ENCODE measurements at regions not wholly inside any gene's neighbourhood (a gene's known extent, or its start where the extent isn't known, plus 50 kb on each side); places are given as distances from the start of the nearest gene placed in this dataset.

DNA sequence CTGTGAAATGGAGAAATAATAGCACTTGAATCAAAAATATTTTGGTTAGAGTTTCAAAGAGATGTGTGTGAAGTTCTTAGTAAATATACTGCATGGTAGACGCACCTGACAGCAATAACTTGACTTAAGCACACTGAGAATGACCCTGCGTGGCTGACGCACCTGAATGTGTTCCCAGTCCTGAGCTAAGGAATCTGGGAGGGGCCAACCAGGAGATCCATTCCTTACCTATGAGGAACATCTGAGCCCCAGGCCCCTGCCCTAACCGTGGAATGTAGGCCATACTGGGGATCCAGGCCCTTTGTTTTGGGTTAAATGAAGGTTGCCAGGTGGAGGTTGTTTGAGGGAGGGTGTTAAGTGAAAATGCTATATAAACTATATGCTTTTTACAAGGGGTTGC, 284.4 kb downstream of the RBM43 start:
- ATAC-seq = no peak

GRCh38 chr2:150976604-150977003, 285.1 kb downstream of the RBM43 start:
- DNase-seq (no peak), ATAC-seq (no peak)

More for the DNA sequence above, 284.4 kb downstream of the RBM43 start:
- DNase-seq = no peak

GRCh38 chr2:150974864-150975263, 286.8 kb downstream of the RBM43 start:
- no peak for DNase-seq
- no peak for ATAC-seq

- ATAC-seq = no peak
These were observed 287.4 kb downstream of the RBM43 start for GRCh38 chr2:150974234-150974633.

DNA sequence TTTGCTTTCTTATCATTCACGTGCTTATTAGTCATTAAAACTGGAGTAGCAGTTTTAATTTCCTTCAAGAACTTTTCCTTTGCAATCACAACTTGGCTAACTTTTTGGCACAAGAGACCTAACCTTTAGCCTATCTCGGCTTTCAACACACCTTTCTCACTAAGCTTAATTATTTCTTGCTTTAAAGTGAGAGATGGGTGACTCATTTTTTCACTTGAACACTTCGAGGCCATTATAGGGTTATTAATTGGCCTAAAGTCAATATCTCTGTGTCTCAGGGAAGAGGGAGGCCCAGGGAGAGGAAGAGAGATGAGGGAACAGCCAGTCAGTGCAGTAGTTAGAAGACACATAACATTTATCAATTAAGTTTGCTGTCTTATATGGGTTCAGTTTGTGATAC, 289.8 kb downstream of the RBM43 start:
- DNase-seq (no peak), ATAC-seq (no peak)

More at GRCh38 chr2:150974234-150974633, 287.4 kb downstream of the RBM43 start:
- DNase-seq = no peak

- DNase-seq (no peak), ATAC-seq (no peak)
These were observed 298.3 kb downstream of the RBM43 start for GRCh38 chr2:150963336-150963735.

- ATAC-seq (no peak), DNase-seq (no peak)
These were observed 306.4 kb downstream of the RBM43 start for GRCh38 chr2:150955231-150955630.

- no peak for ATAC-seq
- DNase-seq = no peak
These were observed 314.8 kb downstream of the RBM43 start for GRCh38 chr2:150946831-150947230.

DNA sequence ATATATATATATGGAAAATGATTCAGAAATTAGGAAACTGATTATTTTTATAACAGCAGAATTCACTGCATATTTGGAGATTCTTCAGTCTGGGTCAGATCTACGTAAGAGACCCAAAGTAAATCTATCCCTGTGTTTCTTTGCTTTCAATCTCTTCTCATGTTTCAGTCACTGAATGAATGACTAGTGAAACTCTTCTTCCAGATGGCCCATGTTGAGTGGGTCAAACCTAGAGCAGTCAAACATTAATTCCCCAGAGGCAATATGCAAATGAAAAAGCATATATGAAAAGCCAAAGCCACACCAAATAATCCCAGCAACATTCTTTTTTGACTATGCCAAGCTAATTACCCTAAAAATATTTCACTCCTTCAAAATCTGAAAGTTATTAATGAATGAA, 317.3 kb downstream of the RBM43 start:
- DNase-seq = no peak
- ATAC-seq = no peak

DNA sequence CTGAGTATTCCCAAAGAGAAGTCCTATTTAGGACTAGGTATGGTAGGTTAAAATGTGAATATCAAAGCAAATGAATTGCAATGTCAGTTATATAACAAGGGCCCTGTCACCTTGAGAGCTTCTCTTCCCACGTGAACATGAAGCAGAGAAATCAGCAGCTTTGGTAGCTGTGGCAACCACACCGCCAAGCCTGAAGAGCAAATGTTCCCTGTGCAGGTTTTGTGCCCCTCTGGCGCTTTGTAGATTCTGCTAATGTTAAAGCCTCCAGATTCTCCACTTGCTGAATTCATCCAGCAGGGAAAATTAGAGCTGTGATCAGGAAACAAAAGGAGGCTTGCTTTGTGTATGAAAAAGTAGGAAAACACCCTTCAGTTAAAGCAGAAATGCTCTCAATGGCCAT, 322.6 kb downstream of the RBM43 start:
- DNase-seq (no peak), ATAC-seq (no peak)

DNA sequence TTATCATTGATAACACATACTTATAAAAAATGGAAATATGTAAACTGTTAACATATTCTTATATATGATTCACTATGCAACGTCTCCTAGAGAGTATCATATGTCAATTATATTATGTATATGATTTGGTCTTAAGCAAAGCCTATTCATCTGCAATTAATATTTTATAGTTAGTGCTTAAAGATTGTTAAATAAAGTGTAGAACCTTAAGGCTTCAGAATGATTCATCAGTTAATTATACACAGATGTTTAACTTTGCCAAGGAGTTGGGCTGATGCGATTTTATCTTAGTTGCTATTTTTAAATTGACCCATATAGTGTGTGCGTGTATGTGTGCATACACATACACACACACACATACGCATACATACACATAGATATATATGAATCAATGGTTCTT, 323.1 kb downstream of the RBM43 start:
- ATAC-seq (no peak), DNase-seq (no peak)

DNA sequence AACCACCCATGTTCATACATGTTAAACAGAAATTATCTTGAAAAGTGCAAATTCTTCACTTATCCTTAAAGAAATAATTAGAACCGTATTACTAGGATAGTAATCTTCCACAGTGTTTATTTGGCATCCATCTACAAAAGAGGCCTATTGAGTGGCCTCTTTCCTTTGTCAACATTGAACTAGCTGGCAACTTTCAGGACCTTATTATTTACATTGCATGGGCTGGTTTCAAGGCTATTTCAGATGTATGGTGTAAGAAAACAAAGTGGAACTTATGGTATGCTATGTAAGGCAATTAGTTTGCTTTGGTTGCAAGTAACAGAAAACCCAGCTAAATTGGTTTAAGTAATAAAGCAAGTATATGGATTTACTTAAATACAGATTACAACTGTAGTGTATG, 324.6 kb downstream of the RBM43 start:
- DNase-seq (no peak), ATAC-seq (no peak)

DNA sequence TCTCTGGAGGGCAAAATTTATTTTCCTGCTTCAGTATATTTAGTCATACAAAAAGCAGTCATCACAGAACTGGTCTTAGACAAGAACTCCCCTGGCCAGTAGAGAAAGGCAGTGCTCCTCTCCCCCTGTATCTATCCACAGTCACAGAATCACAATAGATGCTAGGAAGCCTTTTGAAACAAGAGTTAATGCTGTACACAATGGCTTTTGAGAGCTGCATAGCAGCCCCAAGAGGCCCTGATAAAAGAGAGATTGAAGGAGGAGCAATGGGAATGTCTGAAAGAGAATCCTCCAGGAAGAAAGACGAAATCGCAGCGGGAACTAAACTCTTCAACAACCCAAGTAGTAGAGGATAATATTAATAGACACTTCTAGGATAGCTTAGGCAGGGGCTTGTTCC, 330.2 kb downstream of the RBM43 start:
- DNase-seq (no peak), ATAC-seq (no peak)

DNA sequence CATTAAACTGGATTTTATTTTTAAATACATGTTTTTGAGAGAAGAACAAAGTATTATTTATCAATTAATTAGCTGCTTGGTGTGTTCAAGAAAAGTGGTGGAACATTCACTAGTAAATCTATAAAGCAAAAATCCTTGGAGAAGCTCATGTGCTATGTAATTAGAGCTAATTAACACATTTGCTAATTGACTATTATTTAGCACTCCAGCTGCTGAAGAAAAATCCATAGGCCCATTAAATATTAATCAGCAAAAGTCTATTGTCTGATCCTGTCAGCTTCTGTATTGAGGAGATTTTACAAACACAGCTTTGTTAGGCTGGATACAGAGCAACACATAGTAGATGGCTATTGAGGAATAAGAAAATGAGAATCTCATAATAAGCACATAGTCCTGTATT, 336.1 kb downstream of the RBM43 start:
- ATAC-seq (no peak), DNase-seq (no peak)

DNA sequence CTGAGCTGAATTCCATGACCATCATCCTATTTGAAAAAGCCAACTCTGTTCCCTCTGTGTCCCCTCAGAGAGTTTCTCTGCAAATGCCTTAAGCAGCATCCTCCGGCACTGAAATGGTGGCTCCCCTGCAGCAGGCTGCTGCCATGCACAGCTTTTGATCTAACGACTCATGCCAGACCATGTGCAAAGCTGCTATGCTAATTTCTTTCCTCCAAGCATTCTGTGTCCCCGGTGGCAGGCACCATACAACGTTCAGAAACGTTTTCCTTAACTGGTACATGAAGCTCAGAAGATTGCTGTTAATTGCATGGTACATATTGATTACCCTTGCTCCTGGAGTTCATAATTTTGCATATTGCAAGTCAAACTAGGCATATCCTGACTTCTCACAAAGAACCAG, 336.8 kb downstream of the RBM43 start:
- DNase-seq = no peak
- no peak for ATAC-seq

GRCh38 chr2:150919901-150920300, 341.8 kb downstream of the RBM43 start:
- no peak for ATAC-seq
- no peak for DNase-seq

DNA sequence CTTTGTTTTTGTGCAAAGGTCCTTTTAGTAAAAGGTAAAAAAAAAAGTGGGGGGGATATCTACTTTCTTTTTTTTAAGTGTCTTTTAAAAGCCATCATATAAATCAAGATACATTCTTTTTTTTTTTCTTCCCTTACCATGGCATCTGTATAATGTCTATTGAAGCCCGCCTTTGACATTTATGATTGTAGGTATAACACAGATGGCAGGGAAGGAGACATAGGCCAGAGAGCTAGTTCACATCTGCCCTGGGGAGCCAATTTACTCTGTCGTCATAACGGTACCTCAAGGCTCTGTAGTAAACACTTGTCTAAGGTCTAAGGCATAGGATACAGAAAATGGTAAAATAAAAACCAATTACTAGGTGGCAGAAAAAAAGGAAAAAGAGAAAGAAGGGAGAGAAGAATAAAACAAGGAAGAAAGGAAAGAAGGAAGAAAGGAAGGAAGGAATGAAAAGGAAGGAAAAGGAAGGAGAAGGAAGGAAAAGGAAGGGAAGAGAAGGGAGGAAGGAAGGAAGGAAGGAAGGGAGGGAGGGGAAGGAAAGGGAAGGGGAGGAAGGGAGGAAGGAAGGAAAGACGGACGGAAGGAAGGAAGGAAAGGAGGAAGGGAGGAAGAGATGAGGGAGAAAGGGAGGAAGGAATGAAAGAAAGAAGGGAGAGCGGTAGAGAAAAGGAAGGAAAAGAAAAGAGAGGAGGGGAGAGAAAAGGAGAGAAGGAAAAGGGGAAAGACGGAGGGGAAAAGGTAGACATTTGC, 343.5 kb downstream of the RBM43 start:
- DNase-seq (no peak), ATAC-seq (no peak)

GRCh38 chr2:150916467-150917396, 344.9 kb downstream of the RBM43 start:
- DNase-seq (no peak), ATAC-seq (no peak)

- ATAC-seq (no peak), DNase-seq (no peak)
These were observed 349.8 kb downstream of the RBM43 start for GRCh38 chr2:150911766-150912280.

- no peak for ATAC-seq
- no peak for DNase-seq
These were observed 352.1 kb downstream of the RBM43 start for GRCh38 chr2:150909613-150910012.

DNA sequence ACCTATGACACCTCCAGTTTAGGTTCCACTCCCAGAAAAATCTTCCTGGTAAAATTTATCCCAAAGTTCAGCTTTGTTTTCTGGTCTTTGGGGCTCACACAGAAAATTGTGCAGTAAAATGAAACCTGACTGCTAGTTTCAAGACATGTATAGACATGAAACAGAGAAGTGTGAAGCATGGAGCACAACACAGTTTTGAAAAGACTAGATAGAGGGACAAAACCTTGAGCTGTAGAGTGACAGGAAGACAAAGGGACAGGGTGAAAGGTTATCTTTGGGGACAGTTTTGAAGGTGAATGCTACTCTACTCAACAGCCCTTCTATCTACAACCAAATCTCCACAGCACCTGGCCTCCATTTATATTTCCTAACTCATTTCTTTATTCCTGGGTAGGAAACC, 352.6 kb downstream of the RBM43 start:
- ATAC-seq = no peak

GRCh38 chr2:150907466-150907865, 354.2 kb downstream of the RBM43 start:
- no peak for DNase-seq
- no peak for ATAC-seq

More for the DNA sequence above, 352.6 kb downstream of the RBM43 start:
- no peak for DNase-seq

DNA sequence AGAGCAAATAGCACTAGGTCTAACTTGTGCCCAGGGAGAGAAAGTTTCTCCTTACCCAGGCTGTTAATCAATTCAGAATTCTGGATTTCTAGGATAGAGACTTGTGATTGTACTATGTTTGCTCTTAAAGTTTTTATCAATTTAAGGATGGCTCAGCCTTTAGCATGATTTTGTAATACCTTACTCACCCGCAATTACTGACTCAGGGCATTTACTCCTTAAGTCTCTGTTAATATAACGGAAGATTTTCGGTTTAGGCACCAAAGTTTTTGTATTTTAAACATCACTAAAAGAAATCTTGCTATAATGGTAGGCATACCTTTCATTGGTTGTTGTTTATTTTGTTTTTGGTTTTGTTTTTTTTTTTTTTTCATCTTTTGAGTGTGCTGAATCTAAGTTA, 358.2 kb downstream of the RBM43 start:
- ATAC-seq (no peak), DNase-seq (no peak)
